BE2C (cell line): ENCODE measurements at regions not wholly inside any gene's neighbourhood (a gene's known extent, or its start where the extent isn't known, plus 50 kb on each side); places are given as distances from the start of the nearest gene placed in this dataset.

Experiments
- DNase-seq: peaks from one replicate; pipeline ENCODE4 v3.0.0-alpha.2; 2020
- H3K27me3 ChIP-seq: fragments of 250-450 bp; sonication (Bioruptor Pico); 2 replicates; pipeline ENCODE4 v1.5.1; 2020; ENCODE audit warnings: mild to moderate bottlenecking
- H3K36me3 ChIP-seq: fragments of 250-450 bp; sonication (Bioruptor Pico); 2 replicates; pipeline ENCODE4 v1.5.1; 2020; ENCODE audit warnings: mild to moderate bottlenecking
- H3K4me1 ChIP-seq: fragments of 250-450 bp; sonication (Bioruptor Pico); 2 replicates; pipeline ENCODE4 v1.5.1; 2020
- H3K4me3 ChIP-seq: 2 replicates; pipeline ENCODE4 v1.5.1; 2011; ENCODE audit warnings: low read depth, low read length
- H3K9me3 ChIP-seq: fragments of 250-450 bp; sonication (Bioruptor Pico); 2 replicates; pipeline ENCODE4 v1.5.1; 2020
- TF ChIP-seq, protein P1 (sequence below): IDR thresholded peaks from 2 replicates; pipeline ENCODE4 v1.5.1; 2012; ENCODE audit warnings: mild to moderate bottlenecking, low read depth, low read length

DNA sequence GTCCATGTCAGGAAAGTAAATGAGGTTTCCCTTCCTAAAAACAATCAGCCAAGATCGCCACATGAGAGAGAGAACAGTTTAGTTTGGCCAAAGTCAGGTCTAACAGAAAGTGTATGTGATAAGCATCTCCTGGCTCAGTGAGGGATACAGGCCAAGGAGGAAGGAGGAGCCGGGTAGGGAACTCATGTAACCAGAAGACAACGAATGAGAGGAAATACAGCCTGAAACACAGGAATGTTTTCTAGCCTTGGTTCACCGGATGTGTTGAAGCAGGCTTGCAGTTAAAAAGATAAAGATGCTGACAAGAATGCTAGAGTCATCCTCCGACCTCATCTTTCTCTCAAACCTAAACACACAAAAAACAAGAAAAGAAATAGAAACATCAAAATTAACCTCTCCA lies 283.9 kb upstream of the SIX2 start:
- Histone ChIP-seq H3K36me3 (no peaks in the 10 kb centered on the region), H3K4me1 (no peaks in the 10 kb centered on the region), H3K4me3 (no peak overlapping the region), H3K9me3 (no peaks in the 10 kb centered on the region), H3K27me3 (no peaks in the 10 kb centered on the region)
- no peak for DNase-seq
- TF ChIP-seq, protein P1, sequence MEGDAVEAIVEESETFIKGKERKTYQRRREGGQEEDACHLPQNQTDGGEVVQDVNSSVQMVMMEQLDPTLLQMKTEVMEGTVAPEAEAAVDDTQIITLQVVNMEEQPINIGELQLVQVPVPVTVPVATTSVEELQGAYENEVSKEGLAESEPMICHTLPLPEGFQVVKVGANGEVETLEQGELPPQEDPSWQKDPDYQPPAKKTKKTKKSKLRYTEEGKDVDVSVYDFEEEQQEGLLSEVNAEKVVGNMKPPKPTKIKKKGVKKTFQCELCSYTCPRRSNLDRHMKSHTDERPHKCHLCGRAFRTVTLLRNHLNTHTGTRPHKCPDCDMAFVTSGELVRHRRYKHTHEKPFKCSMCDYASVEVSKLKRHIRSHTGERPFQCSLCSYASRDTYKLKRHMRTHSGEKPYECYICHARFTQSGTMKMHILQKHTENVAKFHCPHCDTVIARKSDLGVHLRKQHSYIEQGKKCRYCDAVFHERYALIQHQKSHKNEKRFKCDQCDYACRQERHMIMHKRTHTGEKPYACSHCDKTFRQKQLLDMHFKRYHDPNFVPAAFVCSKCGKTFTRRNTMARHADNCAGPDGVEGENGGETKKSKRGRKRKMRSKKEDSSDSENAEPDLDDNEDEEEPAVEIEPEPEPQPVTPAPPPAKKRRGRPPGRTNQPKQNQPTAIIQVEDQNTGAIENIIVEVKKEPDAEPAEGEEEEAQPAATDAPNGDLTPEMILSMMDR = no peak

DNA sequence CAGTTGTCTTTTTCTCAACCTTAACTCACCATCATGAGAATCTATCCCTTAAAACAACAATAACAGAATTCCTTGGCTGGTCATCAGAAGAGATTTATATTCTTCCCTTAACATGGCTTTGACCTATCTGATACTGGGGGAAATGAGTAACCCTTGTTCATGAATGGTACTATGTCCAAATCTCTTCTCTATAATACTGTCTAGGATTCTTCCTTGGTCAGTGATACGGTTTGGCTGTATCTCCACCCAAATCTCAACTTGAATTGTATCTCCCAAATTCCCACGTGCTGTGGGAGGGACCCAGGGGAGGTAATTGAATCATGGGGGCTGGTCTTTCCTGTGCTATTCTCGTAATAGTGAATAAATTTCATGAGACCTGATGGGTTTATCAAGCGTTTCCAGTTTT lies 282.0 kb upstream of the SIX2 start:
- TF ChIP-seq, protein P1 = no peak
- H3K27me3 ChIP-seq = no peaks in the 10 kb centered on the region
- DNase-seq = no peak
- no peaks in the 10 kb centered on the region for H3K9me3 ChIP-seq
- H3K4me3 ChIP-seq = no peak overlapping the region
- no peaks in the 10 kb centered on the region for H3K36me3 ChIP-seq
- no peaks in the 10 kb centered on the region; the same call in 1 of the 2 replicates for H3K4me1 ChIP-seq

DNA sequence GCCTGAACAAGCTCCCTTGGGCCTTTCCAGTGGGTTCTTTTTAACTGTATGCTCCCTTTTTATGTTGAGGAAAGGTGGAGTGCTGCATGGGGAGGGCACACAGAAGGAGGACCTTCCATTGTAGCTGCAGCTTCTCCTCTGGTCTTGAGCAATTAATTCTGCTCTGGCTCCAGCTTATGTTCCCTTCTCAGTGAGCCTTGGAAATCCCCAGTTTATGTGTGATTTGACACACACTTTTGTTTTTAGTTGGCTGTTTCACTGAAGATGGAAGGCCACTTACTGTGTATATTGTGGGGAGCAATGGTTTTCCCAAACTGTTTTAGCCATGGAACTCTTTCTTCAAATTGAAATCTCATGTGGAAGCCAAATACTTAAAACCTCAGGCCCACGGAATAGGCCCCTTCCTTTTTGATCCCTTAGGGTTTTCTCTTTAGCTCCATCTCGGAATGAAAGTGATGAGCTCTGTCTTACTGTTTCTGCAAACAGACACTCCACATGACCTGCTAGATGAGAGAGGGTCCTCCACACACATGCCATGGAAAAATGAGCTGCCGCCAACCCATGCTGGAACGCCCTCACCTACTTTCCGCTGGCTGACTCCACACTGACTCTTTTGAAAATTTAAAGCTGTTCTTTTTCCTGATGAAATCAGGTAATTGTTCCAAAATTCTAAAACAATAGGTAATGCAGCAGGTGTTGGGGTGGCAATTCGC lies 280.9 kb upstream of the SIX2 start:
- H3K36me3 ChIP-seq = no peaks in the 10 kb centered on the region
- peaks cover 2% of the 10 kb centered on the region for H3K9me3 ChIP-seq
- peaks cover 3% of the 10 kb centered on the region; the same call in 1 of the 2 replicates for H3K4me1 ChIP-seq
- DNase-seq = no peak
- H3K27me3 ChIP-seq = no peaks in the 10 kb centered on the region
- H3K4me3 ChIP-seq = no peak overlapping the region
- TF ChIP-seq, protein P1 = no peak

DNA sequence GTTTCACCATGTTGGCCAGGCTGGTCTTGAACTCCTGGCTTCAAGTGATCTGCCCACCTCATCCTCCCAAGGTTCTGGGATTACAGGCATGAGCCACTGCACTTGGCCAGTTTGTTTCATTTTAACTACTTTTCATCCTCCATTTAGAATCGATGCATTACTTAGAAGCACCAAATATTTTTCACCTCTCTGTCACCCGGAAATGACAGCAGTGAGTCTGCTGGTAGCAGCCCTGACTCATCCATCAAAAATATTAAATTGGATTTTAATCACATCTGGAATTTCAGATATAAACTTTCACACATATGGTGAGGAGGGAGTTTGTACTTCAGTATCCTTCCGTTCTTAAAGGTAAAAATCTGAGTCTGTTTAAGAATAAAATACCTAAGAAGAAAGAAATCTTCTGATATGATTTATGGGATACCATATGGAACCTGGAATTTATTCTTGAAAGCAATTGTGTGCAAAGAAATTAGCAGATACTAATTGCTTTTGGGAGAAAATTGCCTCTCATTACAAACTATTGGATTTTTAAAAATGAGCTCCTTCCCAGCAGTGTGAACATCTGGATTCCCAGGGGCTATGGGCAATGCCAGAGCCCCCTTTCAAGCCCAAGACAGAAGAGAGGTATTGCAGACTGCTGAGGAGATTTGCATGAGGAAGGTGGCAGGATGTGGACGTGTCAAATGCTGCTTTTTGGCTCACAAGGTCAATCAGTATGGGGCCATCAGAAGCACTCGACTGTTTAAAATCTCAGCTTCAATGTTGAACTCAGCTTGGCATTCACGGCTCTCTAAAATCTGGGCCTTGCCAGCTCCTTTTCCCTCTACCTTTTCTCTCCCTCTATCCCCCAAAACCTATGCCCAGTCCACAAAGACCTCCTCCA lies 279.5 kb upstream of the SIX2 start:
- Histone ChIP-seq H3K9me3 (peaks cover 6% of the 10 kb centered on the region), H3K36me3 (no peaks in the 10 kb centered on the region), H3K27me3 (no peaks in the 10 kb centered on the region), H3K4me1 (peaks cover 3% of the 10 kb centered on the region; the same call in 1 of the 2 replicates), H3K4me3 (no peak overlapping the region)
- TF ChIP-seq, protein P1 = no peak
- no peak for DNase-seq

DNA sequence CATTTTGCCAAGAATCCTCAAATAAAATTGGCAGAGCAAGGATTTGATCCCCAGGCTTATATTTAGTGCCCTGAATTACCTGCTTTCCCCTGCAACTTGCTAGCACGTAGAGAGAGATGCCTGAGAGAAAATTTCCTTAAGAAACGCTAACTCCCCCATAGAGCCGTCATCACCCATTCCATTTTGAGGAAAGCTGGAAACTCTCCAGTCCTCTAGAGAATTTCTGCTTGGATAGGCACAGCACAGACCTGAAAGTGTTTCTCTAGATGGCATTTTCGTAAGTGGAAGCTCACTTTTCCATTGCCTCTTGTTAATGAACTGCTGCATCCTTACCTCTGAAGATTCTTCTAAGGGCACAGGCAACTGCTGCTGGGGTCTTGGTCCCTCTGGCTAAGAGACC lies 277.8 kb upstream of the SIX2 start:
- peaks cover 3% of the 10 kb centered on the region; the same call in 1 of the 2 replicates for H3K4me1 ChIP-seq
- no peaks in the 10 kb centered on the region for H3K27me3 ChIP-seq

More for the DNA sequence above, 277.8 kb upstream of the SIX2 start:
- Histone ChIP-seq H3K36me3 (no peaks in the 10 kb centered on the region), H3K4me3 (no peak overlapping the region), H3K9me3 (peaks cover 6% of the 10 kb centered on the region)
- no peak for DNase-seq
- TF ChIP-seq, protein P1 = no peak
